Adrenal gland (tissue), 9 donors: ENCODE measurements at regions not wholly inside any gene's neighbourhood (a gene's known extent, or its start where the extent isn't known, plus 50 kb on each side); places are given as distances from the start of the nearest gene placed in this dataset.

Source experiments
- DNase-seq, 7 donors: peaks; one replicate each; pipeline ENCODE4 v3.0.0-alpha.2; 2019 to 2020
- H3K27ac ChIP-seq, 5 donors: fragments of 200-600 bp; sonication (generic) in 4 of 5; 1 replicate in 3 of 5; 2 replicates in 2 of 5; pipeline versions ENCODE4 v1.5.1 to v1.8.0; 2016 to 2020; ENCODE audit warnings: mild to moderate bottlenecking in 1 of 5
- H3K27me3 ChIP-seq: fragments of 200-600 bp; 2 replicates; pipeline ENCODE4 v1.8.0; 2021
- H3K36me3 ChIP-seq, 2 donors: fragments of 200-600 bp; replicated peaks in 1 of 2; 1 replicate in 1 of 2; 2 replicates in 1 of 2; pipeline versions ENCODE4 v1.5.1 to v1.8.0; 2018 to 2022
- H3K4me1 ChIP-seq, 2 donors: fragments of 200-600 bp; replicated peaks in 1 of 2; 1 replicate in 1 of 2; 2 replicates in 1 of 2; pipeline versions ENCODE4 v1.5.1 to v1.8.0; 2018 to 2021
- H3K4me3 ChIP-seq, 4 donors: fragments of 200-600 bp; sonication (generic) in 3 of 4; one replicate each; pipeline ENCODE4 v1.5.1; 2016 to 2018
- H3K9me3 ChIP-seq, 3 donors: fragments of 200-600 bp; sonication (generic) in 1 of 3; replicated peaks in 1 of 3; 1 replicate in 2 of 3; 2 replicates in 1 of 3; pipeline versions ENCODE4 v1.5.1 to v1.8.0; 2016 to 2021
- POLR2A ChIP-seq, 2 donors: fragments of 450-650 bp; IDR thresholded peaks; one replicate each; pipeline ENCODE4 v1.6.1; 2017; ENCODE audit warnings: antibody characterized with exemption in 2 of 2, mild to moderate bottlenecking in 2 of 2, moderate library complexity in 1 of 2
- WGBS, 4 donors: extraction: QIAGEN DNeasy Blood & Tissue Kit in 2 of 4; methylation state at CpG; one replicate each; pipeline versions ENCODE4 v1.1.5 to v1.1.7; 2013 to 2017; 5-methylcytosine and 5-hydroxymethylcytosine counted together
- intact Hi-C, 2 donors: fragments of 100-400 bp; cut with DNase I; formaldehyde crosslinking; loops; one replicate each; pipeline versions ENCODE4 v1.14.1 to v1.15.0; 2022 to 2023
- TF ChIP-seq, protein P1 (sequence below), 6 experiments: fragments of 450-650 bp in 4 of 6; fragments of 200-600 bp in 2 of 6; sonication (generic) in 1 of 6; IDR thresholded peaks; 1 replicate in 5 of 6; 2 replicates in 1 of 6; pipeline versions ENCODE4 v1.5.1 to v1.8.0; 2016 to 2021; ENCODE audit warnings: antibody characterized with exemption in 6 of 6, mild to moderate bottlenecking in 2 of 6, moderate library complexity in 1 of 6
- donor health status: healthy with polysubstance abuse.
- donor health status: Bipolar disorder and iron deficiency.
- donor health status: DM: yes; HTN: yes; CAD: no.
- donor health status: DM: no; HTN: no; CAD: no.
- donor health status: DM: no; HTN: no; CAD: no.

- H3K4me3 ChIP-seq, result no peak overlapping the region
These were observed 101.6 kb upstream of the CPEB4 start for GRCh38 chr5:173786286-173787187.

GRCh38 chr5:173789031-173789920 lies 98.9 kb upstream of the CPEB4 start:
- WGBS, 4 donors, result 44 to 52% (median 49%) methylated on average over 9 to 11 of the region's 11 CpGs
- peak; percentile 80 to 93 (median 88) for DNase-seq

More at GRCh38 chr5:173786286-173787187, 101.6 kb upstream of the CPEB4 start:
- no peaks in the 10 kb centered on the region for H3K36me3 ChIP-seq
- WGBS, 4 donors, result 82 to 88% (median 85%) methylated on average over 10 of the region's 10 CpGs
- intact Hi-C loops, result no loop called here
- no peak overlapping the region for H3K27ac ChIP-seq
- H3K9me3 ChIP-seq, result no peaks in the 10 kb centered on the region
- no peak for DNase-seq
- no peaks in the 10 kb centered on the region for H3K27me3 ChIP-seq
- TF ChIP-seq, protein P1, sequence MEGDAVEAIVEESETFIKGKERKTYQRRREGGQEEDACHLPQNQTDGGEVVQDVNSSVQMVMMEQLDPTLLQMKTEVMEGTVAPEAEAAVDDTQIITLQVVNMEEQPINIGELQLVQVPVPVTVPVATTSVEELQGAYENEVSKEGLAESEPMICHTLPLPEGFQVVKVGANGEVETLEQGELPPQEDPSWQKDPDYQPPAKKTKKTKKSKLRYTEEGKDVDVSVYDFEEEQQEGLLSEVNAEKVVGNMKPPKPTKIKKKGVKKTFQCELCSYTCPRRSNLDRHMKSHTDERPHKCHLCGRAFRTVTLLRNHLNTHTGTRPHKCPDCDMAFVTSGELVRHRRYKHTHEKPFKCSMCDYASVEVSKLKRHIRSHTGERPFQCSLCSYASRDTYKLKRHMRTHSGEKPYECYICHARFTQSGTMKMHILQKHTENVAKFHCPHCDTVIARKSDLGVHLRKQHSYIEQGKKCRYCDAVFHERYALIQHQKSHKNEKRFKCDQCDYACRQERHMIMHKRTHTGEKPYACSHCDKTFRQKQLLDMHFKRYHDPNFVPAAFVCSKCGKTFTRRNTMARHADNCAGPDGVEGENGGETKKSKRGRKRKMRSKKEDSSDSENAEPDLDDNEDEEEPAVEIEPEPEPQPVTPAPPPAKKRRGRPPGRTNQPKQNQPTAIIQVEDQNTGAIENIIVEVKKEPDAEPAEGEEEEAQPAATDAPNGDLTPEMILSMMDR (IDR thresholded peaks at IDR 0.05), result no peak
- no peak for TF ChIP-seq POLR2A (IDR thresholded peaks at IDR 0.05)
- H3K4me1 ChIP-seq, result peaks cover 26 to 36% of the 10 kb centered on the region in 2 donors

GRCh38 chr5:173790177-173790719 lies 97.9 kb upstream of the CPEB4 start:
- TF ChIP-seq, protein P1 (IDR thresholded peaks at IDR 0.05), result no peak
- no peak for TF ChIP-seq POLR2A (IDR thresholded peaks at IDR 0.05)
- intact Hi-C loops, result no loop called here
- no peak for DNase-seq

More at GRCh38 chr5:173789031-173789920, 98.9 kb upstream of the CPEB4 start:
- H3K27ac ChIP-seq, result peak overlapping the region; percentile 17 to 85 (median 79)
- H3K4me3 ChIP-seq, result no peak overlapping the region
- H3K27me3 ChIP-seq, result no peaks in the 10 kb centered on the region
- peaks cover 16 to 17% of the 10 kb centered on the region in 2 donors for H3K4me1 ChIP-seq
- intact Hi-C loops, result no loop called here
- no peaks in the 10 kb centered on the region for H3K9me3 ChIP-seq
- TF ChIP-seq POLR2A (IDR thresholded peaks at IDR 0.05), result peak in 1 of 2 donors; percentile 28
- TF ChIP-seq, protein P1 (IDR thresholded peaks at IDR 0.05), result no peak
- H3K36me3 ChIP-seq, result no peaks in the 10 kb centered on the region

More at GRCh38 chr5:173790177-173790719, 97.9 kb upstream of the CPEB4 start:
- Histone ChIP-seq H3K4me1 (peaks cover 17 to 22% of the 10 kb centered on the region in 2 donors), H3K9me3 (no peaks in the 10 kb centered on the region), H3K27me3 (no peaks in the 10 kb centered on the region), H3K4me3 (no peak overlapping the region), H3K36me3 (no peaks in the 10 kb centered on the region), H3K27ac (peak overlapping the region in 3 of 5 donors; percentile 63 to 85 (median 82))
- WGBS, 4 donors, result 88 to 95% (median 90%) methylated on average over 10 to 11 of the region's 11 CpGs
